ENCODE measurements at regions not wholly inside any gene's neighbourhood (a gene's known extent, or its start where the extent isn't known, plus 50 kb on each side); places are given as distances from the start of the nearest gene placed in this dataset.

- no peaks in the 10 kb centered on the region for H3K79me2 ChIP-seq (ENCODE audit: insufficient read depth)
- H3K27ac ChIP-seq: no peak overlapping the region
- H3F3A ChIP-seq (ENCODE audit: insufficient read depth): no peaks in the 10 kb centered on the region
- H2AFZ ChIP-seq: no peak overlapping the region
- no peaks in the 10 kb centered on the region for H3K9me2 ChIP-seq (ENCODE audit: insufficient read depth)
- H3K4me2 ChIP-seq (ENCODE audit: unreplicated experiment): no peak overlapping the region
- TF ChIP-seq EZH2phosphoT487 (IDR thresholded peaks at IDR 0.05; ENCODE audit: insufficient read depth, low read depth) (no peak), EZH2 (IDR thresholded peaks at IDR 0.05; ENCODE audit: insufficient read depth, poor library complexity, severe bottlenecking) (no peak)
- in situ Hi-C loops (cut with MboI): no loop called here
- no peaks in the 10 kb centered on the region for H3K4me1 ChIP-seq (ENCODE audit: insufficient read depth)
- H4K20me1 ChIP-seq (ENCODE audit: insufficient read depth): no peaks in the 10 kb centered on the region
- no peaks in the 10 kb centered on the region for H3K36me3 ChIP-seq (ENCODE audit: low read depth)
- H3K9me3 ChIP-seq (ENCODE audit: low read depth): no peaks in the 10 kb centered on the region
- H3K9ac ChIP-seq: no peak overlapping the region
- DNase-seq: peak; percentile 3
- 5 to 6% methylated on average over 13 of the region's 13 CpGs for WGBS, 2 experiments (ENCODE audit: low coverage in 1 of 2, low lambda C conversion rate in 2 of 2, missing lambda C conversion rate in 2 of 2)
- H3K4me3 ChIP-seq: no peak overlapping the region
- no peaks in the 10 kb centered on the region for H3K27me3 ChIP-seq (replicated peaks; ENCODE audit: insufficient read depth)
Measured at GRCh38 chr7:153381275-153382040, 621.9 kb downstream of the ACTR3B start.

GRCh38 chr7:153382641-153383101 lies 623.1 kb downstream of the ACTR3B start:
- Histone ChIP-seq H3K4me1 (ENCODE audit: insufficient read depth) (no peaks in the 10 kb centered on the region), H3K27me3 (replicated peaks; ENCODE audit: insufficient read depth) (no peaks in the 10 kb centered on the region), H3K4me2 (ENCODE audit: unreplicated experiment) (no peak overlapping the region), H3K27ac (no peak overlapping the region), H3K36me3 (ENCODE audit: low read depth) (no peaks in the 10 kb centered on the region), H3K9ac (no peak overlapping the region), H2AFZ (no peak overlapping the region), H3K9me3 (ENCODE audit: low read depth) (no peaks in the 10 kb centered on the region), H3K9me2 (ENCODE audit: insufficient read depth) (no peaks in the 10 kb centered on the region), H4K20me1 (ENCODE audit: insufficient read depth) (no peaks in the 10 kb centered on the region), H3K79me2 (ENCODE audit: insufficient read depth) (no peaks in the 10 kb centered on the region), H3K4me3 (no peak overlapping the region), H3F3A (ENCODE audit: insufficient read depth) (no peaks in the 10 kb centered on the region)
- WGBS, 2 experiments (ENCODE audit: low coverage in 1 of 2, low lambda C conversion rate in 2 of 2, missing lambda C conversion rate in 2 of 2): 5 to 9% methylated on average over 8 of the region's 8 CpGs
- TF ChIP-seq EZH2phosphoT487 (IDR thresholded peaks at IDR 0.05; ENCODE audit: insufficient read depth, low read depth) (no peak), EZH2 (IDR thresholded peaks at IDR 0.05; ENCODE audit: insufficient read depth, poor library complexity, severe bottlenecking) (no peak)
- in situ Hi-C loops (cut with MboI): no loop called here
- peak; percentile 0 for DNase-seq

- TF ChIP-seq EZH2phosphoT487 (IDR thresholded peaks at IDR 0.05; ENCODE audit: insufficient read depth, low read depth): no peak
- no peak for TF ChIP-seq EZH2 (IDR thresholded peaks at IDR 0.05; ENCODE audit: insufficient read depth, poor library complexity, severe bottlenecking)
- Histone ChIP-seq H3K27ac (no peak overlapping the region), H3K27me3 (replicated peaks; ENCODE audit: insufficient read depth) (no peaks in the 10 kb centered on the region), H3K9me3 (ENCODE audit: low read depth) (no peaks in the 10 kb centered on the region), H3F3A (ENCODE audit: insufficient read depth) (no peaks in the 10 kb centered on the region), H3K79me2 (ENCODE audit: insufficient read depth) (no peaks in the 10 kb centered on the region), H3K9me2 (ENCODE audit: insufficient read depth) (no peaks in the 10 kb centered on the region), H2AFZ (no peak overlapping the region), H3K4me1 (ENCODE audit: insufficient read depth) (no peaks in the 10 kb centered on the region), H3K36me3 (ENCODE audit: low read depth) (no peaks in the 10 kb centered on the region), H3K4me3 (no peak overlapping the region), H3K4me2 (ENCODE audit: unreplicated experiment) (no peak overlapping the region), H3K9ac (no peak overlapping the region), H4K20me1 (ENCODE audit: insufficient read depth) (no peaks in the 10 kb centered on the region)
- WGBS, 2 experiments (ENCODE audit: low coverage in 1 of 2, low lambda C conversion rate in 2 of 2, missing lambda C conversion rate in 2 of 2): 0% methylated on average over 1 of the region's 1 CpG
- in situ Hi-C loops (cut with MboI): no loop called here
- DNase-seq: no peak
Measured at GRCh38 chr7:153383781-153384180, 624.2 kb downstream of the ACTR3B start.

- in situ Hi-C loops (cut with MboI): no loop called here
- 12% methylated on average over 2 of the region's 2 CpGs for WGBS, 2 experiments (ENCODE audit: low coverage in 1 of 2, low lambda C conversion rate in 2 of 2, missing lambda C conversion rate in 2 of 2)
- Histone ChIP-seq H3K4me1 (ENCODE audit: insufficient read depth) (no peaks in the 10 kb centered on the region), H3K27me3 (replicated peaks; ENCODE audit: insufficient read depth) (no peaks in the 10 kb centered on the region), H3K9me2 (ENCODE audit: insufficient read depth) (no peaks in the 10 kb centered on the region), H3K4me3 (no peak overlapping the region), H2AFZ (no peak overlapping the region), H3K9ac (no peak overlapping the region), H3F3A (ENCODE audit: insufficient read depth) (no peaks in the 10 kb centered on the region), H4K20me1 (ENCODE audit: insufficient read depth) (no peaks in the 10 kb centered on the region), H3K79me2 (ENCODE audit: insufficient read depth) (no peaks in the 10 kb centered on the region), H3K36me3 (ENCODE audit: low read depth) (no peaks in the 10 kb centered on the region), H3K9me3 (ENCODE audit: low read depth) (no peaks in the 10 kb centered on the region), H3K27ac (no peak overlapping the region), H3K4me2 (ENCODE audit: unreplicated experiment) (no peak overlapping the region)
- TF ChIP-seq EZH2phosphoT487 (IDR thresholded peaks at IDR 0.05; ENCODE audit: insufficient read depth, low read depth) (no peak), EZH2 (IDR thresholded peaks at IDR 0.05; ENCODE audit: insufficient read depth, poor library complexity, severe bottlenecking) (no peak)
- no peak for DNase-seq
Measured at GRCh38 chr7:153385502-153385901, 626.0 kb downstream of the ACTR3B start.
